ENCODE measurements at regions not wholly inside any gene's neighbourhood (a gene's known extent, or its start where the extent isn't known, plus 50 kb on each side); places are given as distances from the start of the nearest gene placed in this dataset.

- TF ChIP-seq, protein P1, sequence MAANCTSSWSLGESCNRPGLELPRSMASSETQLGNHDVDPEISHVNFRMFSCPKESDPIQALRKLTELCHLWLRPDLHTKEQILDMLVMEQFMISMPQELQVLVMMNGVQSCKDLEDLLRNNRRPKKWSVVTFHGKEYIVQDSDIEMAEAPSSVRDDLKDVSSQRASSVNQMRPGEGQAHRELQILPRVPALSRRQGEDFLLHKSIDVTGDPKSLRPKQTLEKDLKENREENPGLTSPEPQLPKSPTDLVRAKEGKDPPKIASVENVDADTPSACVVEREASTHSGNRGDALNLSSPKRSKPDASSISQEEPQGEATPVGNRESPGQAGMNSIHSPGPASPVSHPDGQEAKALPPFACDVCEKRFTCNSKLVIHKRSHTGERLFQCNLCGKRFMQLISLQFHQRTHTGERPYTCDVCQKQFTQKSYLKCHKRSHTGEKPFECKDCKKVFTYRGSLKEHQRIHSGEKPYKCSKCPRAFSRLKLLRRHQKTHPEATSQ (tag by site-specific recombination; IDR thresholded peaks at IDR 0.05): no peak
- no peak for TF ChIP-seq ZNF664 (tag by site-specific recombination; IDR thresholded peaks at IDR 0.05)
- no peak for TF ChIP-seq ZNF404 (tag by site-specific recombination; IDR thresholded peaks at IDR 0.05)
Observed at GRCh38 chr7:88484551-88484950, 177.9 kb upstream of the STEAP4 start (continued).

GRCh38 chr7:88480896-88481295 is 174.2 kb upstream of the STEAP4 start:
- no peak overlapping the region for H3K4me3 ChIP-seq (ENCODE audit: low read depth, low read length)
- ChIA-PET CTCF (no interaction called here), POLR2A (no interaction called here)
- no peaks in the 10 kb centered on the region for H3K36me3 ChIP-seq (ENCODE audit: control insufficient read depth in 2 of 2, insufficient read depth in 1 of 2, low read length in 2 of 2)
- H3K27ac ChIP-seq (ENCODE audit: extremely low read depth, low read depth, low read length): no peak overlapping the region
- no peaks in the 10 kb centered on the region for H3K9me3 ChIP-seq (ENCODE audit: control insufficient read depth, insufficient read depth, low read depth, low read length)
- H3K4me1 ChIP-seq (ENCODE audit: control insufficient read depth, insufficient read depth, low read length): no peaks in the 10 kb centered on the region
- TF ChIP-seq GLIS2 (tag by site-specific recombination; IDR thresholded peaks at IDR 0.05): no peak
- TF ChIP-seq ZBTB7A (tag by site-specific recombination; IDR thresholded peaks at IDR 0.05; ENCODE audit: low read depth): no peak
- no peak for TF ChIP-seq WT1 (tag by site-specific recombination; IDR thresholded peaks at IDR 0.05)
- no peak for TF ChIP-seq KLF16 (tag by site-specific recombination; IDR thresholded peaks at IDR 0.05)
- no peak for TF ChIP-seq ZNF404 (tag by site-specific recombination; IDR thresholded peaks at IDR 0.05)
- TF ChIP-seq ZNF18 (tag by site-specific recombination; IDR thresholded peaks at IDR 0.05): no peak
- no peak for TF ChIP-seq SP2 (tag by site-specific recombination; IDR thresholded peaks at IDR 0.05)
- TF ChIP-seq KLF7 (tag by site-specific recombination; IDR thresholded peaks at IDR 0.05; ENCODE audit: borderline replicate concordance): no peak
- TF ChIP-seq ZNF146 (tag by site-specific recombination; IDR thresholded peaks at IDR 0.05): no peak
- no peak for TF ChIP-seq SETDB1 (IDR thresholded peaks at IDR 0.05; ENCODE audit: insufficient read length, low read length)
- no peak for TF ChIP-seq ZNF560 (tag by site-specific recombination; IDR thresholded peaks at IDR 0.05; ENCODE audit: borderline replicate concordance)
- TF ChIP-seq ZNF426 (tag by site-specific recombination; IDR thresholded peaks at IDR 0.05): no peak
- no peak for TF ChIP-seq ZNF239 (tag by site-specific recombination; IDR thresholded peaks at IDR 0.05)
- no peak for TF ChIP-seq ZFP37 (tag by site-specific recombination; IDR thresholded peaks at IDR 0.05)
- TF ChIP-seq ZXDB (tag by site-specific recombination; IDR thresholded peaks at IDR 0.05): no peak
- no peak for TF ChIP-seq ZNF623 (tag by site-specific recombination; IDR thresholded peaks at IDR 0.05)

GRCh38 chr7:88480271-88480670 is 173.6 kb upstream of the STEAP4 start:
- no peak for TF ChIP-seq SP3 (tag by site-specific recombination; IDR thresholded peaks at IDR 0.05)
- TF ChIP-seq, protein P2, sequence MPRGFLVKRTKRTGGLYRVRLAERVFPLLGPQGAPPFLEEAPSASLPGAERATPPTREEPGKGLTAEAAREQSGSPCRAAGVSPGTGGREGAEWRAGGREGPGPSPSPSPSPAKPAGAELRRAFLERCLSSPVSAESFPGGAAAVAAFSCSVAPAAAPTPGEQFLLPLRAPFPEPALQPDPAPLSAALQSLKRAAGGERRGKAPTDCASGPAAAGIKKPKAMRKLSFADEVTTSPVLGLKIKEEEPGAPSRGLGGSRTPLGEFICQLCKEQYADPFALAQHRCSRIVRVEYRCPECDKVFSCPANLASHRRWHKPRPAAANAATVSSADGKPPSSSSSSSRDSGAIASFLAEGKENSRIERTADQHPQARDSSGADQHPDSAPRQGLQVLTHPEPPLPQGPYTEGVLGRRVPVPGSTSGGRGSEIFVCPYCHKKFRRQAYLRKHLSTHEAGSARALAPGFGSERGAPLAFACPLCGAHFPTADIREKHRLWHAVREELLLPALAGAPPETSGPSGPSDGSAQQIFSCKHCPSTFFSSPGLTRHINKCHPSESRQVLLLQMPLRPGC (tag by site-specific recombination; IDR thresholded peaks at IDR 0.05): no peak
- Histone ChIP-seq H3K4me3 (ENCODE audit: low read depth, low read length) (no peak overlapping the region), H3K27ac (ENCODE audit: extremely low read depth, low read depth, low read length) (no peak overlapping the region), H3K9me3 (ENCODE audit: control insufficient read depth, insufficient read depth, low read depth, low read length) (no peaks in the 10 kb centered on the region), H3K36me3 (ENCODE audit: control insufficient read depth in 2 of 2, insufficient read depth in 1 of 2, low read length in 2 of 2) (no peaks in the 10 kb centered on the region), H3K4me1 (ENCODE audit: control insufficient read depth, insufficient read depth, low read length) (no peaks in the 10 kb centered on the region)
- POLR2A ChIA-PET: no interaction called here
- CTCF ChIA-PET: no interaction called here
